ENCODE measurements at regions not wholly inside any gene's neighbourhood (a gene's known extent, or its start where the extent isn't known, plus 50 kb on each side); places are given as distances from the start of the nearest gene placed in this dataset.
"Not testable (repeated sequence)": the region's sequence is repeated elsewhere in the genome, so short reads cannot be mapped to it uniquely, and the experiment has no call there.

- no peak overlapping the region for H3K27ac ChIP-seq
- ATAC-seq (peak in 1 of 2 donors; percentile 16), DNase-seq (no peak)
- no peaks in the 10 kb centered on the region for H3K27me3 ChIP-seq (ENCODE audit: low read depth)
- TF ChIP-seq CTCF (IDR thresholded peaks at IDR 0.05), result no peak
- intact Hi-C loops (cut with DNase I), result no loop called here
- H3K36me3 ChIP-seq, result no peaks in the 10 kb centered on the region
- no peak overlapping the region for H3K4me3 ChIP-seq
- H3K9me3 ChIP-seq, result peaks cover 10% of the 10 kb centered on the region
- H3K4me1 ChIP-seq, result no peaks in the 10 kb centered on the region
These were observed 82.0 kb upstream of the ACSL1 start for GRCh38 chr4:184907810-184908209.

GRCh38 chr4:184911310-184911709, 85.5 kb upstream of the ACSL1 start:
- H3K27ac ChIP-seq, result no peak overlapping the region
- ATAC-seq, result no peak
- DNase-seq, result no peak
- intact Hi-C loops (cut with DNase I), result no loop called here
- H3K4me3 ChIP-seq, result no peak overlapping the region
- TF ChIP-seq CTCF (IDR thresholded peaks at IDR 0.05), result no peak
- H3K9me3 ChIP-seq, result peaks cover 12% of the 10 kb centered on the region
- H3K36me3 ChIP-seq, result no peaks in the 10 kb centered on the region
- no peaks in the 10 kb centered on the region for H3K27me3 ChIP-seq (ENCODE audit: low read depth)
- no peaks in the 10 kb centered on the region for H3K4me1 ChIP-seq

- ATAC-seq, result no peak
- DNase-seq, result no peak
- no peak for TF ChIP-seq CTCF (IDR thresholded peaks at IDR 0.05)
- H3K4me3 ChIP-seq, result no peak overlapping the region
- intact Hi-C loops (cut with DNase I), result no loop called here
- H3K27ac ChIP-seq, result no peak overlapping the region
- H3K9me3 ChIP-seq, result peaks cover 12% of the 10 kb centered on the region
- no peaks in the 10 kb centered on the region for H3K27me3 ChIP-seq (ENCODE audit: low read depth)
- H3K4me1 ChIP-seq, result no peaks in the 10 kb centered on the region
- no peaks in the 10 kb centered on the region for H3K36me3 ChIP-seq
These were observed 87.8 kb upstream of the ACSL1 start for GRCh38 chr4:184913356-184914143.

GRCh38 chr4:184918799-184919198, 93.0 kb upstream of the ACSL1 start:
- H3K4me1 ChIP-seq; H3K27me3 ChIP-seq (ENCODE audit: low read depth); H3K36me3 ChIP-seq; H3K27ac ChIP-seq; intact Hi-C loops (cut with DNase I); DNase-seq; H3K9me3 ChIP-seq; H3K4me3 ChIP-seq; ATAC-seq: not testable (repeated sequence)

GRCh38 chr4:184921456-184921855, 95.7 kb upstream of the ACSL1 start:
- no peaks in the 10 kb centered on the region for H3K9me3 ChIP-seq
- H3K27me3 ChIP-seq (ENCODE audit: low read depth), result no peaks in the 10 kb centered on the region
- no peaks in the 10 kb centered on the region for H3K36me3 ChIP-seq
- no peak for ATAC-seq
- intact Hi-C loops (cut with DNase I), result no loop called here
- H3K4me1 ChIP-seq, result no peaks in the 10 kb centered on the region
- DNase-seq, result no peak
- no peak for TF ChIP-seq CTCF (IDR thresholded peaks at IDR 0.05)
- no peak overlapping the region for H3K4me3 ChIP-seq
- no peak overlapping the region for H3K27ac ChIP-seq

- Histone ChIP-seq H3K4me3 (no peak overlapping the region), H3K27me3 (ENCODE audit: low read depth) (no peaks in the 10 kb centered on the region), H3K27ac (no peak overlapping the region), H3K4me1 (no peaks in the 10 kb centered on the region), H3K36me3 (no peaks in the 10 kb centered on the region), H3K9me3 (no peaks in the 10 kb centered on the region)
- intact Hi-C loops (cut with DNase I), result no loop called here
- DNase-seq (no peak), ATAC-seq (no peak)
- TF ChIP-seq CTCF (IDR thresholded peaks at IDR 0.05), result no peak
These were observed 96.0 kb upstream of the HELT start for GRCh38 chr4:184922301-184922700.

Data from lower lobe of right lung (tissue), 2 donors.